GM12865 (cell line): ENCODE measurements at regions not wholly inside any gene's neighbourhood (a gene's known extent, or its start where the extent isn't known, plus 50 kb on each side); places are given as distances from the start of the nearest gene placed in this dataset.

ENCODE experiments used
- DNase-seq: peaks from one replicate; pipeline ENCODE4 v3.0.0; 2010; ENCODE audit warnings: low read depth
- H3K4me3 ChIP-seq: 2 replicates; pipeline ENCODE4 v1.5.1; 2011; ENCODE audit warnings: mild to moderate bottlenecking, low read depth, low read length, control low read depth
- TF ChIP-seq, protein P1 (sequence below): IDR thresholded peaks from 2 replicates; pipeline ENCODE4 v1.5.1; 2011; ENCODE audit warnings: low read length, control low read depth, low read depth, inconsistent platforms; ENCODE audit not compliant: insufficient read depth; ENCODE audit errors: missing control alignments

- DNase-seq: no peak
- H3K4me3 ChIP-seq: no peak overlapping the region
- TF ChIP-seq, protein P1, sequence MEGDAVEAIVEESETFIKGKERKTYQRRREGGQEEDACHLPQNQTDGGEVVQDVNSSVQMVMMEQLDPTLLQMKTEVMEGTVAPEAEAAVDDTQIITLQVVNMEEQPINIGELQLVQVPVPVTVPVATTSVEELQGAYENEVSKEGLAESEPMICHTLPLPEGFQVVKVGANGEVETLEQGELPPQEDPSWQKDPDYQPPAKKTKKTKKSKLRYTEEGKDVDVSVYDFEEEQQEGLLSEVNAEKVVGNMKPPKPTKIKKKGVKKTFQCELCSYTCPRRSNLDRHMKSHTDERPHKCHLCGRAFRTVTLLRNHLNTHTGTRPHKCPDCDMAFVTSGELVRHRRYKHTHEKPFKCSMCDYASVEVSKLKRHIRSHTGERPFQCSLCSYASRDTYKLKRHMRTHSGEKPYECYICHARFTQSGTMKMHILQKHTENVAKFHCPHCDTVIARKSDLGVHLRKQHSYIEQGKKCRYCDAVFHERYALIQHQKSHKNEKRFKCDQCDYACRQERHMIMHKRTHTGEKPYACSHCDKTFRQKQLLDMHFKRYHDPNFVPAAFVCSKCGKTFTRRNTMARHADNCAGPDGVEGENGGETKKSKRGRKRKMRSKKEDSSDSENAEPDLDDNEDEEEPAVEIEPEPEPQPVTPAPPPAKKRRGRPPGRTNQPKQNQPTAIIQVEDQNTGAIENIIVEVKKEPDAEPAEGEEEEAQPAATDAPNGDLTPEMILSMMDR: no peak
These were observed 52.3 kb upstream of the ABCC9 start for GRCh38 chr12:21993438-21993981.

DNA sequence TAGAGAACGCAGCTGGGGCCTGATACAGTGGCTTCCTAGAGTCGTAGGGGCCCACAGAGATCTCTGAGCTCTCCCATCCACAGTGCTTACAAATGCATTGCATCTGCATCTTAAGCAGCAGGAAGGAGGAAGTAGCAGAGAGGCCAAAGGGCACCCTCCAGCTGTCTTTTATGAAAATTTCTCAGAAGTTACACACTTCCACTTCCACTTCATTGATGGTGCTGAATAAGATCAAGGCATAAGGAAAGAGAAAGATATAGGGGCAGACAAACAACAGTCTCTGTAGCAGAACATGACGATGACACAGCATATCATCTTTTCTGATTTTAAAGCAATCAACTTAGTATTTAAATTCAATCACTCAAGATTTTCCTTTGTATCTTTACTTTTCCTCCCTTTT lies 51.6 kb upstream of the ABCC9 start:
- no peak overlapping the region for H3K4me3 ChIP-seq
- TF ChIP-seq, protein P1: no peak
- DNase-seq: peak; percentile 15

DNA sequence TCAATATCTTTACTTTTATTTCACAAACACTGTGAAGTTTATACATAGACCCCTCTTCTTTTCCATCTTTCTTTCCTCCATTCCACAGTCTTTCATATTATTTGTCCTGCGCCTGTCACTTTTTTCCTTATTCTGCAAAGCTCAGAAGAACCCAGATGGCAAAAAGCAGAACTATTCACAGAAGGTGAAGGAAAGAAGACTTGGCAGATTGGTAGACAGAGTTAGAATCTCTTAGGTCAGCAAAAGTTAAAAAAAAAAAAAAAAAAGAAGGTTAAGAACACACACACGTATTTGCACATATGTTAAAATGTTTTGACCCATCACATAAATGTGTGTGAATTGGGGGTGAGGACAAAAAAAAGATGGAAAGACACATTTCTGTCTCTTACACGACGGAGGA lies 50.3 kb upstream of the ABCC9 start:
- no peak overlapping the region for H3K4me3 ChIP-seq
- DNase-seq: no peak
- TF ChIP-seq, protein P1: no peak
